HCEC 1CT (cell line): ENCODE measurements at regions not wholly inside any gene's neighbourhood (a gene's known extent, or its start where the extent isn't known, plus 50 kb on each side); places are given as distances from the start of the nearest gene placed in this dataset.
A peak's percentile ranks its signal among the peaks of the same experiment; 100 is the strongest.
"Not testable (repeated sequence)": the region's sequence is repeated elsewhere in the genome, so short reads cannot be mapped to it uniquely, and the experiment has no call there.

ENCODE experiments used
- DNase-seq: peaks from one replicate; pipeline ENCODE4 v3.0.0-alpha.2; 2017

DNA sequence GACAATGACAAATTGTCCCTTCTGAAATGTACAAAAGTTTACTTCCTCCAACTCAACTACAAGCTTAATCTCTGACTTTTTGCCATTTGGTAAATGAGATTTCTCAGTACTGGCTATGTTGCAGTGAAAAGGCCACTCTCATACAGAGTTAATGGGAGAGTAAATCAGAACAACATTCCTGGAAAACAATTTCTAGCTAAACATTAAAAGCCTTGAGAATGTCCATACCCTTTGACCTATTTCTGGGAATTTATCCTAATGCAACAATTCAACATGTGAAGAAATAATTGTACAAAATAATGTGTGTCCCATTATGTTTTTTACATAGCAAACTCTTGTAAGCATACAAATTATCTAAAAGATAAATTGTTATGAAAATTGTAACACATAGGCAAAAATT lies 56.3 kb upstream of the SPEF2 start:
- DNase-seq, result no peak

DNA sequence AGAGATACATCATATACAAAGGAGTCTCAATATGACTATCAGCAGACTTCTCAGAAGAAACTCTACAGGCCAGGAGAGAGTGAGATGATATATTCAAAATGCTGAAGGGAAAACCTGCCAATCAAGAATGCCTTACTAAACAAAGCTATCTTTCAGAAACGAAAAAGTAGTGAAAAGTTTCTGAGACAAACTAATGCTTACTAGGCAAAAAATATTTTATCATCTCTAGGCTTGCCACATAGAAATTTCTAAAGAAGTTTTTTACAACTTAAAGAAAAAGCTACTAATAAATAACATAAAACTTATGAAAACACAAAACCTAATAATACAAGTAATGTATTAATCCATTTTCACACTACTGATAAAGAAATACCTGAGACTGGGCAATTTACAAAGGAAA lies 59.9 kb upstream of the SPEF2 start:
- DNase-seq, result no peak

DNA sequence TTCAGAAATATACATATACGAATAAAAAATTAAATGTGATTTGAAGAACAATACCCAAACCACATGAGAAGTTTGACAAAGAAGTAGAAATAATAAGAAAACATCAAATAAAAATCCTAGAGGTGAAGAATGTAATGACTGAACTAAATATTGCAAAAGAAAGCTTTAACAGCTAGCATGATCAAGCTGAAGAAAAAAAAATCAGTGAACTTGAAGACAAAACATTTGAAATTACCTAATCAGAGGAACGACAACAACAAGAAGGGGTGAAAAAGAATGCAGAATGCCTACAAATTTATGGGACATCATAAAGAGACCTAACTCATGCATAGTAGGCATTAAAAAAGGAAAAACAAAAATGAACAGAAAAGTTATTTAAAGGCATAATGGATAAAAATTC lies 60.5 kb upstream of the SPEF2 start:
- DNase-seq, result no peak

DNA sequence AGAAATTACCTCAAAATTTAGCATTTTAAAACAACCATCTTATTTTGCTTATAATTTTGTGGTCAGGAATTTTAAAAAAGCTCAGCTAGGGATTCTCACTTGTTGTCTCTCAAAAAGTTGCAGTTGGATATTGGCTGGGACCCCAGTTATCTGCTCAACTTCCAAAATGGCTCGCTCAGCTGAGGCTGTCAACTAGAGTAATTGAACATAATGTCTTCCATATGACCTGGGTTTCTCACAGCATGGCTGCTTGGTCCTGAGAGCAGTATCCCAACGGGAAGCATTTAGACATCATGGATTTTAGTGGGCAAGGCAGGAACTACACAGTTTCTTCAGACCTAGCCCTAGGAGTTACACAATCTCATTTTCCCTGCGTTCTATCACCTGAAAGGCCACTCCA lies 63.6 kb upstream of the SPEF2 start:
- no peak for DNase-seq

DNA sequence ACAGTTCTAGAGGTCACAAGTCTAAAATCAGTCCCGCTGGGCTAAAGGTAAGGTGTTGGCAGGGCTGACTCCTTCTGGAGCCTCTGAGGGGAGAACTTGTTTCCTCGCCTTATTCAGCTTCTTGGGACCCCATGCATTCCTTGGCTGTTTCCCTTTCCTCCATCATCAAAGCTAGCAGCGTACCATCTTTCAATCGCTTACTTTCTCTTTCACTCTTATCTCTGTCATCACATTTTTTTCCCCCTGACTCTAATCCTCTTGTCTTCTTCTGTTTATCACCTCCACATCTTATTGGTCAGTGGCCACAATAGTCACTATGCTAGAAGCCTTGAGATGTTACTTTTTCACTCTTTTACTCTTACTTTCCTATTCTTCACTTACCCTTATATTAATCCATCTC lies 72.5 kb upstream of the SPEF2 start:
- no peak for DNase-seq

DNA sequence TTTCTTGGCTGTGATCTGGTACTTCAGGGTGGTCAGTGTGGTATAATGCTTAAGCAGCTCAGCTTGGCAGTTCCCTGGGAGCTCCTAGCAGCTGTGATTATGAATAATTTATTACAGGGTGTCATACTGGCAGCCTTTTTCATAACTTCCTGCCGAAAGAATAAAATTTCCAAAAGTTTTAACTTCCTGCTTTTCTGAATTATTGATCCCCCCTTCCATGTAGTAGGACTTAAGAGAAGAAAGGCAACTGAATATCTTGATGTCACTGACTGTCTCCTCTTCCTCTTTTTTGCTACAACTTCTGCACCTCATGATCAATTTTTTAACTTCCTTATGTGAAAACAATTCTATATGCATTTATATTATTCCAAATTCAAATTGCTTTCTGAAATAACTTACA lies 74.3 kb upstream of the SPEF2 start:
- no peak for DNase-seq

DNA sequence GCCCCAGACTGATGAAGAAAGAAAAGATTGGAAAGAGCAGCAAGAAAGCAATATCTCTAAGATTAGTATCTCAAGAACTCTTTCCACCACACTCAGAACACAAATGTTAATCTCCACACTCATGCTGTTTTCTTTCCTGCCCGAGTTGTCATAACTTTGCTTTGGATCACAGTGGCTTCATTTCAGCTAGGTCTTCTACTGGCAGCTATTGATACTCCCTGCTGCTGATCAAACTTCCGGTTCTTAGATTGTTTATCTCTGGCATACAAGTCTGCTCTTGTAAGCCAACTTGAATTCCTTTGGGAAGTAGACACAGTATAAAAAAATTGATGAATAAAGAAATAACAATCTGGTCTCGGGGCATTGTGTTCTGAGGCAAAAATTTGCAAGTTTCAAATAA lies 77.7 kb upstream of the SPEF2 start:
- DNase-seq, result no peak

DNA sequence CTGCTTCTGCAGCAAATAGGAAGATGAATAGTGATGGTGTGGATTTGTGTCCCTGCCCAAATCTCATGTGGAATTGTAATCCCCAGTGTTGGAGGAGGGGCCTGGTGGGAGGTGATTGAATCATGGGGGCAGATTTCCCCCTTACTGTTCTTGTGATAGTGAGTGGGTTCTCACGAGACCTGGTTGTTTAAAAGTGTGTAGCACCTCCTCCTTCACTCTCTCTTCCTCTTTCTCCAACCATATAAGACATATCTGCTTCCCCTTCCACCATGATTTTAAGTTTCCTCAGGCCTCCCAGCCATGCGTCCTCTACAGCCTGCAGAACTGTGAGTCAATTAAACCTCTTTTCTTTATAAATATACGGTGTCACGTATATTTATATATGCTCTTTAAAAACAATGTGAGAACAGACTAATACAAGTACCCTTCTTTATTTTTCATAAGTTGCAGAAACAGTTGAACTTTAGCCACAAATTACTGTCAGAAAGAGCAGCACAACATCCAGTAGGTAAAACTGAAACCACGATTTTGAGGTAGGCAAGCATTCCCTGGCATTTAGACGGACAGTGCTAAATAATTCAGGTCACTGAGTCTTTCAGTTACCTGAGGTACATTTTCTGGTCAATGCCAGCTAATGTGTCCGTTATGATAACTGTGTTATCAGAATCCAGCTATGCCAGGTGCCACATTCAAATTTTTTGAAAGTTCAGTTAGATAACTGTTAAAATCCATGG lies 79.3 kb upstream of the SPEF2 start:
- DNase-seq, result no peak

DNA sequence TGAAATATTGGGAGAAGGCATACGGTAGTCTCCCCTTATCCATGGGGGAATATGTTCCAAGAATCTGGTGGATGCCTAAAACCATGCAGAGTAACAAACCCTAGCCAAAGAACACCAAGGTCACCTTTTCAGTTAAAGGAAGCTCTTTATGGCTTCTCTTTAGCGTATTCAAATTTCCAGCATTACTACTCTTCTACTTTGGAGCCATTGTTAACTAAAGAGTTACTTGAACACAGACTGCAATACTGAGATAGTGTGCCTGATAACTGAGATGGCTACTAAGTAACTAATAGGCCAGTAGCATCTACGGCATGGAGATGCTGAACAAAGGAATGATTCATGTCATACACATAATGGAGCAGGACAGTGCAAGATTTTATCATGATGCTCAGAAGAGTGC lies 84.5 kb upstream of the SPEF2 start:
- DNase-seq, result no peak

DNA sequence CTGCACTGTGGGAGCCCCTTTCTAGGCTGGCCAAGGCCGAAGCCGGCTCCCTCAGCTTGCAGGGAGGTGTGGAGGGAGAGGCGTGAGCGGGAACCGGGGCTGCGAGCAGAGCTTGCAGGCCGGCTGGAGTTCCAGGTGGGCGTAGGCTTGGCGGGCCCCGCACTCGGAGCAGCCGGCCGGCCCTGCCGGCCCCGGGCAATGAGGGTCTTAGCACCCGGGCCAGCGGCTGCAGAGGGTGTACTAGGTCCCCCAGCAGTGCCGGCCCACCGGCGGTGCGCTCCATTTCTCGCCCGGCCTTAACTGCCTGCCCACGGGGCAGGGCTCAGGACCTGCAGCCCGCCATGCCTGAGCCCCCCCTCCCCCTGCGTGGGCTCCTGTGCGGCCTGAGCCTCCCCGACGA lies 86.1 kb upstream of the SPEF2 start:
- DNase-seq, result not testable (repeated sequence)

DNA sequence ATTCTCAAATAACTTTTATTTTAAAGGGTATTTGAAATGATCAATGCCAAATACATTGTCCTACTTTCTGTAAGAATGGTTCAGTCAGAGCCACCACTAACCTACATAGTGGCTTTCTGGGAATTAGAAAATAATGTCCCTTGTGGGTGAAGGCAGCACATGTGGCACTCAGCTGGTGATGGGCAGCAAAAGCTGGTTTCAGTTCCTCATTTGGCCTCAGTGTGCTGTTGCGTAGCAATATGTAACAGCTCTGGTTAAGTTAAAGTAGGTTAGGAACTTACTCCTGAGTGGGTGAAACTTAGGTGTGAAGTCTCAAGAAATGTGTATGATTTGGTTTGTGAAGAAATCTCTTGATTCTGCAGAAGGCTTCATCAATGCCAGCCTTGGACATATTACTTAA lies 99.6 kb upstream of the SPEF2 start:
- DNase-seq, result no peak

DNA sequence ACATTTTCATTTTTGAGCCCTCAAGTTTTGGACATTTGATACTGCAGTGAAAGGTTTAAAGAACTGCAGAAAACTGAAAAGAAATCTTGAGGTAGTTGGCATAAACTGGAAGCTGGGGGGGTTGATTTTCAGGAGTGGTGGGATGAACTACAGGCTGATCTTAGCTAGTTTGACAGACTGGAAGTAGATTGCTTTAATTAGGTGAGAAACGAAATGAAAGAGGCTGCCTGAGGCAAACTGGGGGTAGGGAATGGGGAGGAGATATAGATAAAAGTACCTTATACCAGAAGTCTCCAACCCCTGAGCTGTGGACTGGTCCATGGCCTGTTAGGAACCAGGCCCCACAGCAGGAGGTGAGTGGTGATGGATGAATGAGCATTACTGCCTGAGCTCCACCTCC lies 101.4 kb upstream of the SPEF2 start:
- no peak for DNase-seq

DNA sequence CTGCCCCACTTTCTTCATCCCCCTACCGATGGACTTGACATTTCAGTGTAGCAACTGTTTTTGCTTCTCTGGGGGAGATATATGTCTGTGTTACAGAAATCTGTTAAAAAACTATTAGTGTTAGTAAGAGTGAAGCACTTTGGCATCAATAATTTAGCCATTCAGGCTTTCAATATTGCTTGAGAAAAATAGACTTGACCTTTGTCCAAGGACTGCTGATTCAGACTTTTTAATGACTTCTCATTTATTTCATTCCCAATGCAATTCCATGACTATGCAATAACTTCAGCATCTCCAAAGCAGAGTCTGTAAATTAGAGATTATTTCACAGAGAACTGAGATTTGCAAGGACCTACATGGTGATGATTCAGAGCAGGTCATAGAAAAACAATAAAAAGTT lies 104.1 kb upstream of the SPEF2 start:
- DNase-seq, result no peak

DNA sequence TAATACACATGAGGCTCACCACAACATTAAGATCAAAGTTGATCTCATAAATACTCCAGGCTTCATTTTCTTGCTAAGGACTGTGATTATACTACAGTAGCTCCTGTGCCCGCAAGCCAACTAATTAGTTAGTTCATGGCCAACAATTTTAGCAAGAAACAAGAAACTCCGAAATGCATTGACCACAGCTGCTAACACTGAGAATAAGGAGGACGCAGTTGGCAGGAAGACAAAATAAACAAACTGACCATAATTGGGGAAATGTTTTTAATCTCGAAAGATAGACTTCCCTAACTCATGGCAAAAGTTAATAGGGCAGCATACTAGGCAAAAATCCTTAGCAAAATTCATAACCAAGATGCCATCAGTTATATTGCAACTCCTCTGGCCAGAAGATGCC lies 115.5 kb upstream of the SPEF2 start:
- no peak for DNase-seq

DNA sequence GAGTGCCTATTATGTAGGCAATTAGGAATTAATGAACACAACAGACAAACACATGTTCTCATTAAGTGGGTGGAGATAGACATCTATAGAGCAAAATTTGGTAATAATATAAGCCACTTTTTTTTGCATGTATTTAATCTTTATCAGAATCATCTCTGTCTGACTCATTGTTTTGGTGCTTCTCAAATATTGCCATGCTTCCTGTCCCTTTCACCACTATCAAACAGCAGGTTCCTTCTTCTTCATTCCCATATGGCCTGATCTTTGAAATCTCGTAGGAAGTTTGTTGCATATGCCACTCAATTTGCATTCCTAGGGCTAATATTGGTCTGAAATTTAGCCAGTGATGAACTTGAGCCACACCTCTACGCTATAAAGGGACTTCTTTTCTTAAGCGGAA lies 128.9 kb upstream of the SPEF2 start:
- DNase-seq, result no peak

DNA sequence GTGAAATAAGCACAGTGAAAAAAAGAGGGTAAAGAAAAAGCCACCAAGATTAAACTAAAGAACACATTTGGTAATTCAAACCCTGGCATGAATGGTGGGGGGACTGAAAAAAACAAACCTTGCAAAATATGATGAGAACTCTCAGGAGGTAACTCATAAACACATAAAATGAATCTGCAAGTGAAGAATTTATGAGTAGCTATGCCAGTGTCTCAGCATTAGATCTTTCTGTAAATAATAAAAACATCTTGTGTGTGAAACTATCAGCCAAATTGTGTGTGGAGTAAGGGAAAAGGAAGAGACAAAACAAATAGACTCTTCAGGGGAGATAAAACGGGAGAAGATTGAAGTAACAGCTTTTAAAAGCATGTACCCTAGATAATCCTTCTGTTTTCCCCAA lies 129.6 kb upstream of the SPEF2 start:
- no peak for DNase-seq

DNA sequence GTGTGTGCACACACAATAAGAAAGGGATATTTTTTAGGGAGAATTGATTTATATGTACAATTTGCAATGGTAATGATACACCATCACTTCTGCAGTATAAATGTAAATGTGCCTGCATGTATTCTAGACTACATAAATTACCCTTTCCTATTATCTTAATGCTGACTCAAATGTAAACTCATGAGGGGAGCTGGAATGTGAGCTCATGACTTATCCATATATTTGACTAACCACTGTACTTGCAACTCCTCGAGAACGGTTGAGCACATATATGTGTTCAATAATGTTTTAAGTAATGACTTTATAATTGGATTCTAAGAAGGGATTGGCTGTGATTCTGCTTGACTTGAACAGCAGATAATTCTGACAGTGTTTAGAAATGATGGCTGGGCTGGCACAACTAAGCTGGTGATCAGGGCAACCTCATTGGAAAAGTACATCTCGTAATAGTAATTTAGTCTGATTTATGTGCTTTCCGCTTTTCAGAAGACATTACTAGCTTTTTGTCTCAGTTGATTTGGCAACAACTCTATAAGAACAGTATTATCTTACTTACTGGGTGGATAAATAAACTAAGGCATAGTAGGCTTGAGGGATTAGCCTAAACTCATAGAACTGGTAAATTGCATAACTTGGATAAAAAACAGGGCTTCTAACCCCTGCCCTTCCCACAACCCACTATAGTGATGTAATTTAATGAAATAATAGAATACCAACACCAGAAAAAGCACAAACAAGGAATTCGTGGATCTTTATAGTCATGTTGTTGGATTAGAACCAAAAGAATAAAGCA lies 130.2 kb upstream of the SPEF2 start:
- DNase-seq, result peak; percentile 4

DNA sequence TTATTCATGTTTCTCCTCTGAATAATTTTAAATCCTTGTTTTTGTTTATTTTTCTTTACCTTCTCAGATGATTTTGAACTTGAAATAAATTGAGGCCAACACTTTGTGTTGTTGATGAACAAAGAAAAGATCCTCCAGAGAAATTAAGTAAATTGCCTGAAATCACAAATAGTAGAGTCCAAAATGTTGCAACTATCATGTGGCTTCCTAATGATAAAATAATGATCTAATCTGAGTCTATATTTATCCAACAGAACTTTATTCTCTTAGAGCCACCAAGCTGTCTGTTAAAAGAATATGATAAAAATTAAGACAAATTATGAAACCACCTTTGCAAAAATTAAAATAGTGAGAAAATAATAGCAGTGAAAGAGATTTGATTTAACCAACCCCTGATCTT lies 132.2 kb upstream of the SPEF2 start:
- no peak for DNase-seq

DNA sequence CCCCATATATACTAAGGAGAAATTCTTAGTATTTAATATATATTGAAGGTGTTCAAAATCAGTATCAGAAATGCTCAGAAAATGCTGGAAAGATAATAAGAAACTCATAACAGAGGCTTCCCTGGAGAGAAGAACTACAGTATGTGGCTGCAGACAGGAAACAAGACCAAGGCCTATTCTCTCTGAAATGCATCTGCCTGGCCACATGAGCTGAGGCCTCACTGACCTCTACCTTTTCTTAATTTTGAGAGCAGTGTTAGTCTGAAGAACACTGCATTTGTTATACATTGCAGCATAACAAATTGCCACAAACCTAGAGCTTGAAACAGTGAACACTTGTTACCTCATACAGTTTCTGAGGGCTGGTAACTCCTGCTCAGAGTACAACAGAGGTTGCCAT lies 133.4 kb upstream of the SPEF2 start:
- no peak for DNase-seq

DNA sequence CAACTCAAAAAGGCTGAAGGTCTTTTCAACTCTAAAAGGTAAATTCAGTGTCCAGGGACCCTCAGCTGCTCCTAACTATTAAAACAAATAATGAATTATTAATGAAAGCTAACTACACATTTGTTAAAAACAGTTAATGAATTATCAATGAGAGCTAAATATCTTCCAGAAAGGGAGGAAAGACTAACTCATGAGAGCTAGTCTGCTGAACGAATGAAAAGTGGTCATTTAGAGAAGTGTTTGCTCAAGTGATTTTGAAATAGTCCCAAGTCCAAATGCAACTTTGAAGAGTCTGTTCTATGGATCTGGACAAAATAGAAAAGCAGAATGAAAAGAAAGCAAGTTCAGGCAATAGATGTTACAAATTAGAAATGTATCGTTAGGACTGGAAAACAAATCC lies 133.9 kb upstream of the SPEF2 start:
- no peak for DNase-seq

DNA sequence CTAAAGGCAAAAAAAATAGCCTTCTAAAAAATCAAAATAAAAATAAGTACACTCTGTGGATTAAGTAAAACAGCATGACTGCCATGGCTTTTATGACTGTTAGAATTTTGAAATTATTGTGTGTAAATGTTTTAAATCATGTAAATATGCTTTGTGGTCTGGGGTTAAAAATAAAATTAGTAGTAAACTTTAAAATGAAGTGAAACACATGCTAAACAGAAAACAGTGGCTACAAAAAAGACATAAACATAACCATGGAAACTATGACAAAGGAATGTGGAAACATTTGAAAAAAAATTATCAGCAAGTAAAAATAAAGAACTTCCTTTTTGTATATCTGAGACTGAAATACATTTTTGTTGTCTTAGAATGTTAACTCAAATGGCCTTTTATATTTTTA lies 134.5 kb upstream of the SPEF2 start:
- no peak for DNase-seq

DNA sequence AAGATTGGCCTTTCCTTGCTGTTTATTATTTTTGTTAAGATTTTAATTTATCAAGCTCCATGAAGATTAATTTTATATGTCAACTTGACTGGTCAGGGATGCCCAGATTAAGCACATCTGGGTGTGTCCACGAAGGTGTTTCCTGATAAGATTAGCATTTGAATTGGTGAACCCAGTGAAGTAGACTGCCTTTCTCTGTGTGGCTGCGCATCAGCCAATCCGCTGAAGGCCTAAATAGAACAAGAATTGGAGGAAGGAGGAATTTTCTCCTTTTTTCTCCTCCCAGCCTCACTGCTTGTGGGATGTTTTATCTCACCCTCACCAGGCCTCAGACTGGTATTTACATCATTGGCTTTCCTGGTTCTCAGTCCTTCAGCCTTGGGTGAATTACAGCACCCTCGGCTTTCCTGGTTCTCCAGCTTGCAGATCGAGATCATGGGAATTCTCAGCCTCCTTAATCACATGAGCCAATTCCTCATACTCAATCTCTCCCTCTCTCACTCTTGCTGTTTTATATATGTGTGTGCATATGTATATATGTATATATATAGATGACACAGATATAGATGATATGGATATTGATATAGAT lies 135.4 kb upstream of the SPEF2 start:
- no peak for DNase-seq

DNA sequence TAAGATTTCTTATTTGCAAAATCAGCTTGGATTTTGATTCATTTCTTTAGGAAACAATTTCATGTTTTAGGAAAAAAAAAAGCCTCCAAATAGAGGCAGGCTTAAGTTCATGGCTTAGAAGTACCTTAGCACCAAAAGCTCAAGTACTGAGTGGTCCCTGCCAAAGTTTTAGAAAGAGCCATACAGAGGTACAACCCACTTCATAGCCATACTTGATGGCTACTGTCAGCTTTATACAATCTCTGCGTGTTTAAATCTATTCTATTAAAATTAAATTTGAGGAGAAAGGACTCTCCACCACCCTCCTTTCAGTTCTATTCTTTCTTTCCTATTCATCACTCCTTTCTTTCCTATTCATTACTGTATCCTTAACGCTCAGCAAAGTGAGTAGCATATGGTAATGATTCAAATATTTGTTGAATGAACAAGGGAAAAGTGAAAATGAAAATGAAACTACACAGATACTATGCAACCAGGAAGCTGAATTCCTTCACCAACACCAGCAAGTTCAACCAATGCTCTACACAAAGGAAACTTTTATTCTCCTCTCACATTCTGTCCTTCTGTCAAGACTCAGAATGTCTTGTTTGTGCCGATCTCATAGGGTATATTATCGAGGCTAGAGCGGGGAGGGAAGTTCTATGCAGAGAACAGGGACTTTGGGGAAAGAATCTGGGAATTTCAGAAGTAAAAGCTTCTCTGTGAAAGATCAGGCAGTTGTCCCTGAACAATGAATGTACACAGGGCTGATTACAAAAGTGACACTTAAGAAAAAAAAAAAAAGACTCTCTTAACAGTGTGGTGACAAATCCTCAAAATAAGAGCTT lies 138.6 kb upstream of the SPEF2 start:
- peak; percentile 69 for DNase-seq

DNA sequence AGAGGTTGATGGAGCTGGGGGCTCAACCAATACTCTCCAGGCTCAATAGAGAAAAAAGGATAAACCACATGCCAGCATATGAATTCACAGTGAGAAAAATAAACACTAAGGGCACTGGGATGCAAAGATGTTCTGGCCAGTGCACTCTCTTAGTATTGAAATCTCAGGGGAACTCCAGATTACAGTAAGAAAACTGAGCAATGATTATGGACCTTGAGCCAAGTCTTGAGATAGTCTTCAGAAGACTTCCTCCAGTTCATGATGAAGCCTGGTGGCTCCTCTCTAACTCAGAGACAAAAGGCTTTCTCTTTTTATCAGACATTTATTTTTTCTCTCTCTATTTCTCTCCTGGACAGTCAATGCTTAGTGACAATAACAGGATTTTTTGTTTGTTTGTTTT lies 139.8 kb upstream of the SPEF2 start:
- no peak for DNase-seq
